ENCODE measurements at regions not wholly inside any gene's neighbourhood (a gene's known extent, or its start where the extent isn't known, plus 50 kb on each side); places are given as distances from the start of the nearest gene placed in this dataset.

DNA sequence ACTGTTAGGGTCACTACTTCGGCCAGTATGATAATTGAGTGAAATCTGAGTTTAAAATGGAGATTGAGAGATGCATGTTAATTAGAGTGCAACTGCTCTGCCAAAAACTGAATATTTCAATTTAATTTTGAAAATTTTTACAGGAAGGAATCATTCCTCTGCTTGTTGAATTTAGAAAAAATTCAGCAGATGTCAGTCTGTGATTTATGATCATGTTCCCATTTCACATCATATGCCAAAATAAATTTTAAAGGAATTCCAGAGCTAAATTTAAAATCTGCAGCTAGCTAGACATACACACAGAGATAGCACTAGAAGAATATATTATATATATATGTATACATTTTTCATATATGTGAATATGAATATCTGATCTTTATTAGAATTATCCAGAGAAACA lies 797.6 kb upstream of the TMEM132C start:
- no peak for DNase-seq
- no peaks in the 10 kb centered on the region for H3K36me3 ChIP-seq
- H3K4me3 ChIP-seq = no peak overlapping the region
- intact Hi-C loops (cut with DNase I) = no loop called here
- no peak for TF ChIP-seq POLR2A (IDR thresholded peaks at IDR 0.05)
- TF ChIP-seq, protein P1, sequence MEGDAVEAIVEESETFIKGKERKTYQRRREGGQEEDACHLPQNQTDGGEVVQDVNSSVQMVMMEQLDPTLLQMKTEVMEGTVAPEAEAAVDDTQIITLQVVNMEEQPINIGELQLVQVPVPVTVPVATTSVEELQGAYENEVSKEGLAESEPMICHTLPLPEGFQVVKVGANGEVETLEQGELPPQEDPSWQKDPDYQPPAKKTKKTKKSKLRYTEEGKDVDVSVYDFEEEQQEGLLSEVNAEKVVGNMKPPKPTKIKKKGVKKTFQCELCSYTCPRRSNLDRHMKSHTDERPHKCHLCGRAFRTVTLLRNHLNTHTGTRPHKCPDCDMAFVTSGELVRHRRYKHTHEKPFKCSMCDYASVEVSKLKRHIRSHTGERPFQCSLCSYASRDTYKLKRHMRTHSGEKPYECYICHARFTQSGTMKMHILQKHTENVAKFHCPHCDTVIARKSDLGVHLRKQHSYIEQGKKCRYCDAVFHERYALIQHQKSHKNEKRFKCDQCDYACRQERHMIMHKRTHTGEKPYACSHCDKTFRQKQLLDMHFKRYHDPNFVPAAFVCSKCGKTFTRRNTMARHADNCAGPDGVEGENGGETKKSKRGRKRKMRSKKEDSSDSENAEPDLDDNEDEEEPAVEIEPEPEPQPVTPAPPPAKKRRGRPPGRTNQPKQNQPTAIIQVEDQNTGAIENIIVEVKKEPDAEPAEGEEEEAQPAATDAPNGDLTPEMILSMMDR (IDR thresholded peaks at IDR 0.05) = no peak
- WGBS, 2 donors = 64 to 65% methylated on average over 1 of the region's 1 CpG
- no peaks in the 10 kb centered on the region for H3K4me1 ChIP-seq
- no peaks in the 10 kb centered on the region for H3K9me3 ChIP-seq
- H3K27me3 ChIP-seq = no peaks in the 10 kb centered on the region
- H3K27ac ChIP-seq = no peak overlapping the region

DNA sequence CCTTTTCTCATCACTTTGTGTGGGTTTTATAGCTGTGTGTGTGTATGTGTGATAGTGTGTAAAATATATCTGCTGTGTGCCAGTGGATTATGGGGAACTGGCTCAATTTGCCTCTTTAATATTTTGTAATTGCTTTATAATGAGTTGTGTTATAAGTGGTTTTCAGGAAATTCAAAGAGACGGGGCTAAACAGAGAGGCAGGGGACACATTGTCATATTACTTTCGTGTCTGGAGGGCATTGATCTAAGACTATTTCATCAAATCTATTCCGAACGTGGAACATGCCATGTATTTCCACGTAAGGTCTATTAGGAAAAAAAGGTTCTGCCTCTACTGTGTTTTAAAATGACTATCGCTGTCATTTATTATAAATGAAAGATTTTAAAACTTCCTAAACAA lies 793.2 kb upstream of the TMEM132C start:
- no peak for DNase-seq
- H3K27ac ChIP-seq = no peak overlapping the region
- H3K9me3 ChIP-seq = no peaks in the 10 kb centered on the region
- H3K27me3 ChIP-seq = no peaks in the 10 kb centered on the region
- TF ChIP-seq, protein P1 (IDR thresholded peaks at IDR 0.05) = no peak
- no peak for TF ChIP-seq POLR2A (IDR thresholded peaks at IDR 0.05)
- no peaks in the 10 kb centered on the region for H3K4me1 ChIP-seq
- 64 to 88% methylated on average over 6 of the region's 6 CpGs for WGBS, 2 donors
- no peak overlapping the region for H3K4me3 ChIP-seq
- no peaks in the 10 kb centered on the region for H3K36me3 ChIP-seq
- intact Hi-C loops (cut with DNase I) = no loop called here

DNA sequence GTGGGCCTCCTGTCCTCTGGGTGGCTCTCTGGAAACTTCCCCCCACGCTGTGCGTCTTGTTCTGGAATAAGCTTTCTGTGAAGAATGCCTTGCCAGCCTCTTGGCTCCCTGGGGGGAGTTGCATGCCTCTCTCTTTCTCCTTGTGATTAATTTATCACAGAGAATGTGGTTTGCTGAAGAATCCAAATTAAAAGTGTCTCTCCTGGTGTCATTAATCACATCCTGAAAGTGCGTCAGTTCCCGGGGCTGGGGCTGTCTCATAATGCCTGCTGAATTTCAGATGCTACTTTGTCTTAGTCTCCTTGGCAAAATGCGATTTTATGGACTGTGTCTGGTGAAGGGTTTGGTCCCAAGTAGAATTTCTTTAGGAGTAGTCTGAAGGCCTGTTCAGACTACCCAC lies 787.7 kb upstream of the TMEM132C start:
- Histone ChIP-seq H3K4me1 (no peaks in the 10 kb centered on the region), H3K4me3 (no peak overlapping the region), H3K9me3 (peaks cover 0 to 5% (median 0%) of the 10 kb centered on the region in 3 donors), H3K27me3 (no peaks in the 10 kb centered on the region), H3K27ac (no peak overlapping the region), H3K36me3 (no peaks in the 10 kb centered on the region)
- no peak for DNase-seq
- WGBS, 2 donors = 43 to 50% methylated on average over 3 to 5 of the region's 5 CpGs
- TF ChIP-seq, protein P1 (IDR thresholded peaks at IDR 0.05) = no peak
- no peak for TF ChIP-seq POLR2A (IDR thresholded peaks at IDR 0.05)
- intact Hi-C loops (cut with DNase I) = no loop called here

DNA sequence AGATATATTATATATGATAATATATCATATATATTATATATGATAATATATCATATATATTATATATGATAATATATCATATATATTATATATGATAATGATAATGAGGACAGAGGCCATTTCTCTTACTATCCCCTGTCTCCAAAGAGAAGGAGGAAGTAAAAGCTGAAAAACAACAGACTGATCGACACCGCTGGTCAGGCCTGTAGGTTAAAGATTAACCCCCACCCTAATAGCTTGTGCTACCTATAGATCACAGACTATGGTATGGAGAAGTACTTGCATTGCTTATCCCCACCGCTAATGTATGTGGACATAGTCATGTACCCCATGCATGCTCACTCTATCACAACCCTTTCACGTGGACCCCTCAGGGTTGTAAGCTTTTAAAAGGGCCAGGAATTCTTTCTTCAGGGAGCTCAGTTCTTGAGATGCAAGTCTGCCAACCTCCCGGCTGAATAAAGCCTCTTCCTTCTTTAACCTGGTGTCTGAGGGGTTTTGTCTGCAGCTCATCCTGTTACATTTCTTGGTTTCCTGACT lies 786.1 kb upstream of the TMEM132C start:
- no peaks in the 10 kb centered on the region for H3K27me3 ChIP-seq
- no peak for DNase-seq
- intact Hi-C loops (cut with DNase I) = no loop called here
- H3K4me3 ChIP-seq = no peak overlapping the region
- no peaks in the 10 kb centered on the region for H3K4me1 ChIP-seq
- no peak overlapping the region for H3K27ac ChIP-seq
- H3K9me3 ChIP-seq = peaks cover 0 to 5% (median 0%) of the 10 kb centered on the region in 3 donors
- no peak for TF ChIP-seq POLR2A (IDR thresholded peaks at IDR 0.05)
- TF ChIP-seq, protein P1 (IDR thresholded peaks at IDR 0.05) = no peak
- 60 to 87% methylated on average over 5 of the region's 5 CpGs for WGBS, 2 donors
- no peaks in the 10 kb centered on the region for H3K36me3 ChIP-seq

DNA sequence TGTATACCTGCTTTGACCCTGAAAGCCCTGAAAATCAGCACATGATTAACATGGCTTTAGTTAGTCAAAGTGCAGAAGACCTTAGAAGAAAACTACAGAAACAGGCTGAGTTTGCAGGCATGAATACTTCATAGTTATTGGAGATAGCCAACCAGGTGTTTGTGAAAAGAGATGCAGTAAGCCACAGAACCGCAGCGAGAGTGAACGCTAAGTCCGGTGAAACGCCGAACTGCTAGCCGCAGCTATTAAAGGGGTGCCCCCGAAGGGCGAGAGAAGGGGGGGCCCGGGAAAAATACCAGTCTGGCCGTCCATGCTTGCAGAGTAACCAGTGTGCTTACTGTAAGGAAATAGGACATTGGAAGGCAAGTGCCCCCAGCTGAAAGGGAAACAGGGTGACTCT lies 784.0 kb upstream of the TMEM132C start:
- DNase-seq = no peak
- no peak overlapping the region for H3K4me3 ChIP-seq
- 87 to 92% methylated on average over 11 of the region's 11 CpGs for WGBS, 2 donors
- no peak for TF ChIP-seq POLR2A (IDR thresholded peaks at IDR 0.05)
- TF ChIP-seq, protein P1 (IDR thresholded peaks at IDR 0.05) = no peak
- no peaks in the 10 kb centered on the region for H3K27me3 ChIP-seq
- H3K4me1 ChIP-seq = no peaks in the 10 kb centered on the region
- H3K36me3 ChIP-seq = no peaks in the 10 kb centered on the region
- intact Hi-C loops (cut with DNase I) = no loop called here
- peaks cover 0 to 5% (median 0%) of the 10 kb centered on the region in 3 donors for H3K9me3 ChIP-seq
- no peak overlapping the region for H3K27ac ChIP-seq
